Liver (tissue), 8 donors: ENCODE measurements at regions not wholly inside any gene's neighbourhood (a gene's known extent, or its start where the extent isn't known, plus 50 kb on each side); places are given as distances from the start of the nearest gene placed in this dataset.

Source experiments
- DNase-seq: peaks from one replicate; pipeline ENCODE4 v3.0.0-alpha.2; 2017; ENCODE audit warnings: low spot score
- H3K27ac ChIP-seq, 2 donors: one replicate each; pipeline ENCODE4 v1.7.0; 2013; ENCODE audit warnings: inconsistent platforms in 2 of 2, low read length in 2 of 2, control low read depth in 1 of 2, low read depth in 1 of 2, mild to moderate bottlenecking in 1 of 2
- H3K27me3 ChIP-seq, 4 donors: one replicate each; pipeline versions ENCODE4 v1.6.1 to v1.7.0; 2013; ENCODE audit warnings: low read length in 3 of 4, inconsistent platforms in 1 of 4, mild to moderate bottlenecking in 1 of 4, moderate library complexity in 1 of 4; ENCODE audit not compliant: control insufficient read depth in 4 of 4, insufficient read depth in 4 of 4
- H3K36me3 ChIP-seq, 4 donors: one replicate each; pipeline versions ENCODE4 v1.6.1 to v1.7.0; 2013; ENCODE audit warnings: low read length in 3 of 4, mild to moderate bottlenecking in 3 of 4, low read depth in 1 of 4, moderate library complexity in 1 of 4; ENCODE audit not compliant: control insufficient read depth in 4 of 4, insufficient read depth in 3 of 4
- H3K4me1 ChIP-seq, 4 donors: one replicate each; pipeline versions ENCODE4 v1.6.1 to v1.7.0; 2013; ENCODE audit warnings: low read length in 3 of 4, mild to moderate bottlenecking in 3 of 4, moderate library complexity in 1 of 4; ENCODE audit not compliant: control insufficient read depth in 4 of 4, insufficient read depth in 4 of 4
- H3K4me3 ChIP-seq, 3 donors: one replicate each; pipeline versions ENCODE4 v1.6.1 to v1.7.0; 2013; ENCODE audit warnings: low read length in 3 of 3, control low read depth in 1 of 3, low read depth in 1 of 3, mild to moderate bottlenecking in 1 of 3
- H3K9ac ChIP-seq, 2 donors: one replicate each; pipeline ENCODE4 v1.7.0; 2013; ENCODE audit warnings: low read length in 2 of 2, mild to moderate bottlenecking in 2 of 2, moderate library complexity in 2 of 2, control low read depth in 1 of 2, low read depth in 1 of 2
- H3K9me3 ChIP-seq, 4 donors: one replicate each; pipeline versions ENCODE4 v1.6.1 to v1.7.0; 2013; ENCODE audit warnings: low read length in 3 of 4; ENCODE audit not compliant: control insufficient read depth in 4 of 4
- CTCF ChIP-seq: fragments of 150-350 bp; IDR thresholded peaks from 2 replicates; pipeline ENCODE4 v1.5.1; 2017; ENCODE audit warnings: improper control_type of control experiment, low read depth, low read length; ENCODE audit not compliant: missing input control
- EGR1 ChIP-seq, 2 donors: IDR thresholded peaks; 2 replicates each; pipeline ENCODE4 v1.6.1; 2016 to 2018; ENCODE audit warnings: antibody characterized with exemption in 2 of 2, low read depth in 2 of 2
- FOXA1 ChIP-seq: IDR thresholded peaks from 2 replicates; pipeline ENCODE4 v1.6.1; 2016; ENCODE audit warnings: antibody characterized with exemption
- FOXA2 ChIP-seq: IDR thresholded peaks from 2 replicates; pipeline ENCODE4 v1.6.1; 2016; ENCODE audit warnings: antibody characterized with exemption
- GABPA ChIP-seq, 2 donors: IDR thresholded peaks in 1 of 2; conservative IDR thresholded peaks in 1 of 2; 2 replicates each; pipeline ENCODE4 v1.6.1; 2016; ENCODE audit warnings: antibody characterized with exemption in 2 of 2, mild to moderate bottlenecking in 1 of 2, moderate library complexity in 1 of 2
- HNF4A ChIP-seq, 2 donors: conservative IDR thresholded peaks; 2 replicates each; pipeline ENCODE4 v1.6.1; 2016; ENCODE audit warnings: antibody characterized with exemption in 2 of 2, mild to moderate bottlenecking in 2 of 2
- HNF4G ChIP-seq: IDR thresholded peaks from 2 replicates; pipeline ENCODE4 v1.6.1; 2016; ENCODE audit warnings: antibody characterized with exemption
- JUND ChIP-seq, 2 donors: IDR thresholded peaks; 2 replicates each; pipeline ENCODE4 v1.6.1; 2016; ENCODE audit warnings: antibody characterized with exemption in 2 of 2
- NR2F2 ChIP-seq: IDR thresholded peaks from 2 replicates; pipeline ENCODE4 v1.6.1; 2016; ENCODE audit warnings: antibody characterized with exemption
- RAD21 ChIP-seq, 2 donors: IDR thresholded peaks; 2 replicates each; pipeline ENCODE4 v1.6.1; 2016; ENCODE audit warnings: antibody characterized with exemption in 2 of 2, mild to moderate bottlenecking in 2 of 2
- REST ChIP-seq: IDR thresholded peaks from 2 replicates; pipeline ENCODE4 v1.6.1; 2016; ENCODE audit warnings: antibody characterized with exemption, mild to moderate bottlenecking
- RXRA ChIP-seq, 2 donors: IDR thresholded peaks; 2 replicates each; pipeline ENCODE4 v1.6.1; 2017 to 2018; ENCODE audit warnings: antibody characterized with exemption in 2 of 2, mild to moderate bottlenecking in 1 of 2
- SP1 ChIP-seq: IDR thresholded peaks from 2 replicates; pipeline ENCODE4 v1.6.1; 2018; ENCODE audit warnings: antibody characterized with exemption, mild to moderate bottlenecking
- TAF1 ChIP-seq: conservative IDR thresholded peaks from 2 replicates; pipeline ENCODE4 v1.6.1; 2016; ENCODE audit warnings: antibody characterized with exemption, mild to moderate bottlenecking
- YY1 ChIP-seq: IDR thresholded peaks from 2 replicates; pipeline ENCODE4 v1.6.1; 2016; ENCODE audit warnings: antibody characterized with exemption, mild to moderate bottlenecking
- ZBTB33 ChIP-seq: IDR thresholded peaks from 2 replicates; pipeline ENCODE4 v1.6.1; 2016; ENCODE audit warnings: antibody characterized with exemption
- WGBS: extraction: QIAGEN DNeasy Blood & Tissue Kit; methylation state at CpG from one replicate; pipeline ENCODE4 v1.1.7; 2013; 5-methylcytosine and 5-hydroxymethylcytosine counted together
- TF ChIP-seq, protein P1 (sequence below): IDR thresholded peaks from 2 replicates; pipeline ENCODE4 v1.6.1; 2016; ENCODE audit warnings: antibody characterized with exemption
- TF ChIP-seq, protein P2 (sequence below): IDR thresholded peaks from 2 replicates; pipeline ENCODE4 v1.6.1; 2016; ENCODE audit warnings: antibody characterized with exemption
- donor health status: healthy.
- donor health status: healthy.
- donor health status: healthy.
- donor health status: healthy.
- donor health status: healthy.

- no peak for DNase-seq
- TF ChIP-seq EGR1 (IDR thresholded peaks at IDR 0.05; ENCODE audit: low read depth in 2 of 2) (no peak), RAD21 (IDR thresholded peaks at IDR 0.05) (no peak), FOXA1 (no peak), HNF4G (no peak)
- H3K27ac ChIP-seq: no peak overlapping the region
- no peak overlapping the region for H3K9ac ChIP-seq
- peaks cover 0 to 5% (median 0%) of the 10 kb centered on the region in 4 donors for H3K9me3 ChIP-seq
- H3K4me3 ChIP-seq: no peak overlapping the region
- H3K36me3 ChIP-seq: no peaks in the 10 kb centered on the region
- WGBS: 76% methylated on average over 2 of the region's 2 CpGs
- H3K27me3 ChIP-seq: peaks cover 0 to 3% (median 0%) of the 10 kb centered on the region in 4 donors
- H3K4me1 ChIP-seq: no peaks in the 10 kb centered on the region
Observed at GRCh38 chr14:58823312-58823711, 185.6 kb downstream of the DACT1 start.

DNA sequence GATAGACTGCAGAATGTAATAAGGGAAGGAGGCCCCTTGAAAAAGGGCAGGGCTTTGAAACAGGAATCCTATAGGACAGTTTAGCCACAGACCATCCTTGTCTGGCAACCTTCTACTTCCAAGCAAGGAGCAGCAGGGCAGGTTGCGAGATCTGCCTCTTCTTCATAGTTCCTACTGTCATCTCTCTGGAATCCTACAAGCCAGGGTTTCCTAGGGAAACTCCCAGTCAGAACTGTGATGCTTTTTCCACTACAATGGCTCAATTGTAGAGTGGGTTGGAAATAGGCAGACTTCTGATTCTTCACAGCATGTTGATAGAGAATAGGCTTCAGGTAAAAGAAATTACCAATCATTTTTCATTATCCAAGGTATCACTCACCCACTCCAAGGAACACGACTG is 186.3 kb downstream of the DACT1 start:
- Histone ChIP-seq H3K27ac (no peak overlapping the region), H3K4me3 (no peak overlapping the region), H3K36me3 (no peaks in the 10 kb centered on the region), H3K9me3 (peaks cover 0 to 5% (median 0%) of the 10 kb centered on the region in 4 donors), H3K9ac (no peak overlapping the region), H3K27me3 (peaks cover 0 to 3% (median 0%) of the 10 kb centered on the region in 4 donors), H3K4me1 (no peaks in the 10 kb centered on the region)
- DNase-seq: no peak
- no peak for TF ChIP-seq RXRA (IDR thresholded peaks at IDR 0.05)
- TF ChIP-seq NR2F2: no peak
- TF ChIP-seq GABPA (IDR thresholded peaks at IDR 0.05 in 1 of 2, conservative IDR thresholded peaks at IDR 0.05 in 1 of 2): no peak
- WGBS: 92% methylated on average over 2 of the region's 2 CpGs

- H3K27ac ChIP-seq: no peak overlapping the region
- no peaks in the 10 kb centered on the region for H3K36me3 ChIP-seq
- H3K9me3 ChIP-seq: peaks cover 0 to 5% (median 0%) of the 10 kb centered on the region in 4 donors
- peaks cover 0 to 3% (median 0%) of the 10 kb centered on the region in 4 donors for H3K27me3 ChIP-seq
- H3K4me1 ChIP-seq: peaks cover 0 to 2% (median 0%) of the 10 kb centered on the region in 4 donors
- DNase-seq: no peak
- no peak overlapping the region for H3K9ac ChIP-seq
- WGBS: 50% methylated on average over 3 of the region's 3 CpGs
- TF ChIP-seq HNF4A (conservative IDR thresholded peaks at IDR 0.05) (no peak), RAD21 (IDR thresholded peaks at IDR 0.05) (no peak), ZBTB33 (no peak), CTCF (no peak), FOXA2 (no peak), RXRA (IDR thresholded peaks at IDR 0.05) (no peak), REST (no peak), FOXA1 (no peak), EGR1 (IDR thresholded peaks at IDR 0.05; ENCODE audit: low read depth in 2 of 2) (no peak), JUND (IDR thresholded peaks at IDR 0.05) (no peak), SP1 (no peak), GABPA (IDR thresholded peaks at IDR 0.05 in 1 of 2, conservative IDR thresholded peaks at IDR 0.05 in 1 of 2) (no peak), HNF4G (no peak), NR2F2 (no peak), YY1 (no peak), TAF1 (no peak)
- TF ChIP-seq, protein P1, sequence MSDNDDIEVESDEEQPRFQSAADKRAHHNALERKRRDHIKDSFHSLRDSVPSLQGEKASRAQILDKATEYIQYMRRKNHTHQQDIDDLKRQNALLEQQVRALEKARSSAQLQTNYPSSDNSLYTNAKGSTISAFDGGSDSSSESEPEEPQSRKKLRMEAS: no peak
- TF ChIP-seq, protein P2, sequence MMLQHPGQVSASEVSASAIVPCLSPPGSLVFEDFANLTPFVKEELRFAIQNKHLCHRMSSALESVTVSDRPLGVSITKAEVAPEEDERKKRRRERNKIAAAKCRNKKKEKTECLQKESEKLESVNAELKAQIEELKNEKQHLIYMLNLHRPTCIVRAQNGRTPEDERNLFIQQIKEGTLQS: no peak
- H3K4me3 ChIP-seq: no peak overlapping the region
Observed at GRCh38 chr14:58824796-58825195, 187.0 kb downstream of the DACT1 start.
